ENCODE measurements at regions not wholly inside any gene's neighbourhood (a gene's known extent, or its start where the extent isn't known, plus 50 kb on each side); places are given as distances from the start of the nearest gene placed in this dataset.
A peak's percentile ranks its signal among the peaks of the same experiment; 100 is the strongest.

- Mint-ChIP-seq H3K36me3 (ENCODE audit: unreplicated experiment) (no peaks in the 10 kb centered on the region), H3K4me3 (ENCODE audit: unreplicated experiment) (no peak overlapping the region), H3K27me3 (ENCODE audit: unreplicated experiment) (peaks cover 5% of the 10 kb centered on the region), H3K9me3 (ENCODE audit: unreplicated experiment) (no peaks in the 10 kb centered on the region), H3K27ac (ENCODE audit: unreplicated experiment) (no peak overlapping the region), H3K4me1 (ENCODE audit: low read depth, unreplicated experiment) (peaks cover 19% of the 10 kb centered on the region)
- TF ChIP-seq CTCF (IDR thresholded peaks at IDR 0.05; ENCODE audit: partially characterized antibody, unreplicated experiment), result no peak
- no peak for DNase-seq
These were observed 257.7 kb upstream of the NFE2L3 start for GRCh38 chr7:25894002-25894901.

- peak; percentile 91 for DNase-seq
- TF ChIP-seq CTCF (IDR thresholded peaks at IDR 0.05; ENCODE audit: partially characterized antibody, unreplicated experiment), result peak; percentile 87
- Mint-ChIP-seq H3K4me3 (ENCODE audit: unreplicated experiment) (peak overlapping the region; percentile 77), H3K9me3 (ENCODE audit: unreplicated experiment) (no peaks in the 10 kb centered on the region), H3K4me1 (ENCODE audit: low read depth, unreplicated experiment) (peaks cover 12% of the 10 kb centered on the region), H3K27me3 (ENCODE audit: unreplicated experiment) (peaks cover 7% of the 10 kb centered on the region), H3K36me3 (ENCODE audit: unreplicated experiment) (no peaks in the 10 kb centered on the region), H3K27ac (ENCODE audit: unreplicated experiment) (no peak overlapping the region)
These were observed 256.9 kb upstream of the NFE2L3 start for GRCh38 chr7:25894902-25895791.

GRCh38 chr7:25895792-25896171 is 256.2 kb upstream of the NFE2L3 start:
- H3K27ac Mint-ChIP-seq (ENCODE audit: unreplicated experiment), result no peak overlapping the region
- peaks cover 8% of the 10 kb centered on the region for H3K27me3 Mint-ChIP-seq (ENCODE audit: unreplicated experiment)
- peaks cover 11% of the 10 kb centered on the region for H3K4me1 Mint-ChIP-seq (ENCODE audit: low read depth, unreplicated experiment)
- no peak for TF ChIP-seq CTCF (IDR thresholded peaks at IDR 0.05; ENCODE audit: partially characterized antibody, unreplicated experiment)
- H3K36me3 Mint-ChIP-seq (ENCODE audit: unreplicated experiment), result no peaks in the 10 kb centered on the region
- DNase-seq, result no peak
- H3K9me3 Mint-ChIP-seq (ENCODE audit: unreplicated experiment), result no peaks in the 10 kb centered on the region
- H3K4me3 Mint-ChIP-seq (ENCODE audit: unreplicated experiment), result peak overlapping the region; percentile 77

DNA sequence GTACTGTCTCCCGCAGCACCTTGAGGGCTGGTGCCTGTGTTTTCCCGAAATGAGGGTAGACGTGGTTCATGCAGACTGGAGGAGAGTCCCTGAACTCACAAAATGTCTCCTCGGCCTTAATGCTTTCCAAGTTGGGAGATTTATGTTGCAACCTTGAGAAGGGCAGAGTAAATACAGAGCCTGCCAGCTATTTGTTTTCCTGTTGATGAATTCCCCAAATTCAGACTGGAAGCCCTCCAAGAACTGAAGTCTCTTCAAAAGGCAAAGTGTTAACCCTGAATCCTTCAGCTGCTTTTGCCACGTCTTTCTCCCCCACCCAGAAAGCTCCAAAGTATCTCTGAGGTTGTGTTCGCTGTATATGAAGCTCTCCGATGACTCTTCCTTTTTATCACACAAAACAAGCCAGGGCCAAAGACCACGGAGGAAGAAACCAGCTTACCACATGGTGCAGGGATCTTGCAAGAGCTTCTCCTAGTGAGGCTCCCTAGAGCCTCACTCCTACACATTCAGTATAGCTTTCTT is 254.7 kb upstream of the NFE2L3 start:
- TF ChIP-seq CTCF (IDR thresholded peaks at IDR 0.05; ENCODE audit: partially characterized antibody, unreplicated experiment), result no peak
- no peak overlapping the region for H3K4me3 Mint-ChIP-seq (ENCODE audit: unreplicated experiment)
- no peak for DNase-seq

More for the DNA sequence above, 254.7 kb upstream of the NFE2L3 start:
- Mint-ChIP-seq H3K27me3 (ENCODE audit: unreplicated experiment) (peaks cover 3% of the 10 kb centered on the region), H3K27ac (ENCODE audit: unreplicated experiment) (no peak overlapping the region), H3K4me1 (ENCODE audit: low read depth, unreplicated experiment) (peaks cover 5% of the 10 kb centered on the region), H3K9me3 (ENCODE audit: unreplicated experiment) (no peaks in the 10 kb centered on the region), H3K36me3 (ENCODE audit: unreplicated experiment) (no peaks in the 10 kb centered on the region)

Data from glutamatergic neuron (in vitro differentiated cells).